ENCODE measurements at regions not wholly inside any gene's neighbourhood (a gene's known extent, or its start where the extent isn't known, plus 50 kb on each side); places are given as distances from the start of the nearest gene placed in this dataset.

DNA sequence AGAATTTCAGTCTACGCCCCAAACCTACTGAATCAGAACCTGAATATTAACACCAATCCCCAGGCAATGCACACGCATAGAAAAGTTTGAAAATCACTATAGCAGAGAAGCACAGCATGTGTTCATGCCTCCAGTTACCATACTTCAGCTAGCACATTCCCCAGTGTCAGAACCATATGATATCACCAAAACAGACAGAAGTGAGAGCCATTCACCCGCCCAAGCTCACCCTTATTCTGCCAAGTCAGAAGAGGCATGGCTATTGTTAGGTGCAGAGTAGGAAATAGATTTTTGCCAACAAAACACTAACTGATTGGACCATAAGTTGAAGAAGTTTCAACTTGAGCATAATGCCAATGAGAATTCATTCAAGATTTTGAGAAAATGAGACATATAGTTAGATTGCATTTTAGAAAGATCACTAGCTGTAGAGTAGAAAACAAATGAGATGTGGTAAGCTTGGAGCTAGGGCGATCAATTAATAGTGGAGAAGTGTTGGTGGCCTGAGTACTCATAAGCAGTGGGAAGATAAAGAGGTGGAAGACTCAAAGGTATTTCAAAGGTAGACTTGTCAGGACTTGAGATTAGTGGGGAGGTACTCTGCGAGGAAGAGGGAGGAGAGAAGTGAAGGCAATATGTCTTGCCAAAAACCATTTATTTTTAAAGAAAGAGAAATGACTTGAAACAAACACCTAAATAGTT, 492.4 kb downstream of the SUCLA2 start:
- DNase-seq (ENCODE audit: extremely low spot score), result no peak
- H3K9me3 ChIP-seq, result no peaks in the 10 kb centered on the region
- H3K27ac ChIP-seq (replicated peaks in 1 of 4), result no peak overlapping the region
- TF ChIP-seq, protein P1, sequence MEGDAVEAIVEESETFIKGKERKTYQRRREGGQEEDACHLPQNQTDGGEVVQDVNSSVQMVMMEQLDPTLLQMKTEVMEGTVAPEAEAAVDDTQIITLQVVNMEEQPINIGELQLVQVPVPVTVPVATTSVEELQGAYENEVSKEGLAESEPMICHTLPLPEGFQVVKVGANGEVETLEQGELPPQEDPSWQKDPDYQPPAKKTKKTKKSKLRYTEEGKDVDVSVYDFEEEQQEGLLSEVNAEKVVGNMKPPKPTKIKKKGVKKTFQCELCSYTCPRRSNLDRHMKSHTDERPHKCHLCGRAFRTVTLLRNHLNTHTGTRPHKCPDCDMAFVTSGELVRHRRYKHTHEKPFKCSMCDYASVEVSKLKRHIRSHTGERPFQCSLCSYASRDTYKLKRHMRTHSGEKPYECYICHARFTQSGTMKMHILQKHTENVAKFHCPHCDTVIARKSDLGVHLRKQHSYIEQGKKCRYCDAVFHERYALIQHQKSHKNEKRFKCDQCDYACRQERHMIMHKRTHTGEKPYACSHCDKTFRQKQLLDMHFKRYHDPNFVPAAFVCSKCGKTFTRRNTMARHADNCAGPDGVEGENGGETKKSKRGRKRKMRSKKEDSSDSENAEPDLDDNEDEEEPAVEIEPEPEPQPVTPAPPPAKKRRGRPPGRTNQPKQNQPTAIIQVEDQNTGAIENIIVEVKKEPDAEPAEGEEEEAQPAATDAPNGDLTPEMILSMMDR (IDR thresholded peaks at IDR 0.05), result no peak
- TF ChIP-seq POLR2AphosphoS5 (IDR thresholded peaks at IDR 0.05) (no peak), POLR2A (IDR thresholded peaks at IDR 0.05; ENCODE audit: low read depth) (no peak), EP300 (IDR thresholded peaks at IDR 0.05) (no peak)
- intact Hi-C loops (cut with DNase I), result no loop called here
- 69% methylated on average over 5 of the region's 5 CpGs for WGBS
- H3K4me3 ChIP-seq, result no peak overlapping the region
- no peaks in the 10 kb centered on the region for H3K27me3 ChIP-seq
- no peaks in the 10 kb centered on the region for H3K4me1 ChIP-seq
- no peaks in the 10 kb centered on the region for H3K36me3 ChIP-seq

DNA sequence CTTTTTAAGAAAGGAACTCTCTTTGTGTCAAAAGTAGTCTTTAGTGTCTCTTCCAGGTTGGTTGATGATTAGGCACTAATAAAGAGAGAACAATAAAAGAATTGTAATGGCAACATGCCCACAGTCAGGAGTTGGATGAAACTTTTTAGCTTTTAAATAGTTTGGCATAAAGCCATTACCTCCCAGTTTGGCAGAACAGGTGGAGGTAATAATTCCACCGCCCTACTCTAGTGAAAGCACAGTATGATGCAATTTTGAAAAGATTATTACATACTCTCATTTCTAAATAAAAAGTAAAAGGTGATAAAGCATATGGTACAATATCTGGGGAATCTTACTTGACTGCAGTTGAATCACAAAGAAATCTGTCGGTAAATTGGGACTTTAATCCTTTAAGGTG, 497.6 kb downstream of the SUCLA2 start:
- Histone ChIP-seq H3K4me3 (no peak overlapping the region), H3K4me1 (no peaks in the 10 kb centered on the region), H3K27ac (replicated peaks in 1 of 4) (no peak overlapping the region), H3K9me3 (no peaks in the 10 kb centered on the region), H3K27me3 (no peaks in the 10 kb centered on the region), H3K36me3 (no peaks in the 10 kb centered on the region)
- intact Hi-C loops (cut with DNase I), result no loop called here
- WGBS, result 85% methylated on average over 2 of the region's 2 CpGs
- no peak for DNase-seq (ENCODE audit: extremely low spot score)
- TF ChIP-seq EP300 (IDR thresholded peaks at IDR 0.05), result no peak

DNA sequence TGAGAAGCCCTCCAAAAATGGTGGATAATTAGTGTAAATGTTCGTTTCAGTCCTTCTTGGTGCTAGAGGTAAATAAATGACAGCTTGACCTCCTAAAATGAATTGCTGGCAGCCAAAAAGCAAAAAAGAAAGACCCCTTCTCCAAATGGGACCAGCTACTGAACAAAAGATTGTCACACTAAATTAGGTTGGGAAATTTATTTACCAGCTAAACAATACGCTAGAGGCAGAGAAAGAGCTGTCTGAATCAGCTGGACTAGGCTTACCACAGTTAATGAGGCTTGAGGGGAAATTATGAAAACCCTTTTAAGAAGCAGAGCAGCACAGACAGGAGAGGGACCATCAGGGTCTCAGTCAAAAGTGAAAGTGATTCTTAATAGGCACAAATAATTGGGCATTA, 498.9 kb downstream of the SUCLA2 start:
- Histone ChIP-seq H3K27me3 (no peaks in the 10 kb centered on the region), H3K27ac (replicated peaks in 1 of 4) (no peak overlapping the region), H3K4me3 (no peak overlapping the region), H3K9me3 (no peaks in the 10 kb centered on the region), H3K36me3 (no peaks in the 10 kb centered on the region), H3K4me1 (no peaks in the 10 kb centered on the region)
- no peak for TF ChIP-seq EP300 (IDR thresholded peaks at IDR 0.05)
- DNase-seq (ENCODE audit: extremely low spot score), result no peak
- WGBS, result 86% methylated on average over 2 of the region's 2 CpGs
- intact Hi-C loops (cut with DNase I), result no loop called here

DNA sequence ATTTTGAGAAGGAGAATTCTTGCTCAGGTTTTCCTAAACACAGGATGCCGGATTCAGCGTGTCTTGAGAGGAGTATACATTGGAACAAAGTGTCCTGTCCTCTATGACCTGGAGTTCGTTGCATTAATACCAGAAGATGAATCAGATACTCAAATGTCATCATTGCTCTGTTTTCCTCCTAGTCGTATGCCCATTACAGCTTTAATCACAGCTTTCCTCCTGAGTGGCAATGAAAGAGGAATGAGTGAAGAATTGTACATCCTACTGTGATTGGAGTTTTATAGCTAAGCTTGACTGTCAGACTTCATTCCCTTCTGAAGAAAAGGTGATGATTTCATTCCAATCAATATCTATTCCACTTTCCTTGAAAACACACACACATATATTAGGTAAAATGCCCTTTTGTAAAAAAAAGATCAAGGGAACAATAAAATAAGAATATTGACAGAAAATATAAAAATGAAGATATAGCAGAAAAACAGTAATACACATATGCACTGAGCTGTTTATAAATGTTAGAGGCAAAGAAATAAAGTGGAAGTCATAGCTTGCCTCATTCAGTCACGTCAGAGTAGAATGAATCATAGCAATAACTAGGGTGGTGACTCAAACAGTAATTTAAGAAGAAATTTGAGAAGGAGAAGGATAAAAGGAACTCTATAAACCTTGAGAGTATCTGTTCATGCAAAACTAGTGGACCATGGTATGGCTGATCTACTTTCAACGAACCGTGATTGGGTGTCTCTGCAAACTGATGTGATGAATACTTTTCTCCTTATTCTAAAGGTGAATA, 501.5 kb downstream of the SUCLA2 start:
- DNase-seq (ENCODE audit: extremely low spot score), result no peak
- no peaks in the 10 kb centered on the region for H3K4me1 ChIP-seq
- 70% methylated on average over 7 of the region's 7 CpGs for WGBS
- H3K27me3 ChIP-seq, result no peaks in the 10 kb centered on the region
- no peak overlapping the region for H3K27ac ChIP-seq (replicated peaks in 1 of 4)
- no peak overlapping the region for H3K4me3 ChIP-seq
- TF ChIP-seq POLR2AphosphoS5 (IDR thresholded peaks at IDR 0.05), result no peak
- no peak for TF ChIP-seq EP300 (IDR thresholded peaks at IDR 0.05)
- TF ChIP-seq, protein P1 (IDR thresholded peaks at IDR 0.05), result no peak
- TF ChIP-seq POLR2A (IDR thresholded peaks at IDR 0.05; ENCODE audit: low read depth), result no peak
- no peaks in the 10 kb centered on the region for H3K9me3 ChIP-seq
- H3K36me3 ChIP-seq, result no peaks in the 10 kb centered on the region
- intact Hi-C loops (cut with DNase I), result no loop called here

DNA sequence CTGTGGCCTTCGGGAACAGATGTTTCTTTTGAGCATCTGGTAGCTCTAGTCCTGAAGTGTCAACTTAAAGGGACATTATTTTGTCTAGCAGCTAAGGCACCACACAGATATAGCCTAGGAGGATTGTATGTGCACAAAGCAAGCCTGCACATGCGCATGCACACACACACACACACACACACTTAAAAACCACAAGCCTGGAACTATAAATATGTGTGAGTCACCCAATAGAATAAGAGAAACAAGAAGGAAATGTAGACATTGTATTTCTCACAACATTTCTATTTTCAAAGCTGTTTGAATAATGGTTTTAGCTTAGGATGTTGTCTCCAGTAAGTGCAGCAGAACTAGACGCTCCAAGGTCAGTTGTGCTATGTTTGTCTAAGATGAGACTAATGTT, 516.5 kb downstream of the SUCLA2 start:
- intact Hi-C loops (cut with DNase I), result no loop called here

More for the DNA sequence above, 516.5 kb downstream of the SUCLA2 start:
- Histone ChIP-seq H3K27me3 (no peaks in the 10 kb centered on the region), H3K9me3 (no peaks in the 10 kb centered on the region), H3K36me3 (no peaks in the 10 kb centered on the region), H3K4me3 (no peak overlapping the region), H3K4me1 (no peaks in the 10 kb centered on the region), H3K27ac (replicated peaks in 1 of 4) (no peak overlapping the region)
- TF ChIP-seq POLR2A (IDR thresholded peaks at IDR 0.05; ENCODE audit: low read depth) (no peak), POLR2AphosphoS5 (IDR thresholded peaks at IDR 0.05) (no peak), EP300 (IDR thresholded peaks at IDR 0.05) (no peak)
- TF ChIP-seq, protein P1 (IDR thresholded peaks at IDR 0.05), result no peak
- WGBS, result 56% methylated on average over 3 of the region's 3 CpGs
- DNase-seq (ENCODE audit: extremely low spot score), result no peak

Measured in esophagus muscularis mucosa (tissue), 4 donors.